ENCODE measurements at regions not wholly inside any gene's neighbourhood (a gene's known extent, or its start where the extent isn't known, plus 50 kb on each side); places are given as distances from the start of the nearest gene placed in this dataset.
A peak's percentile ranks its signal among the peaks of the same experiment; 100 is the strongest.

DNA sequence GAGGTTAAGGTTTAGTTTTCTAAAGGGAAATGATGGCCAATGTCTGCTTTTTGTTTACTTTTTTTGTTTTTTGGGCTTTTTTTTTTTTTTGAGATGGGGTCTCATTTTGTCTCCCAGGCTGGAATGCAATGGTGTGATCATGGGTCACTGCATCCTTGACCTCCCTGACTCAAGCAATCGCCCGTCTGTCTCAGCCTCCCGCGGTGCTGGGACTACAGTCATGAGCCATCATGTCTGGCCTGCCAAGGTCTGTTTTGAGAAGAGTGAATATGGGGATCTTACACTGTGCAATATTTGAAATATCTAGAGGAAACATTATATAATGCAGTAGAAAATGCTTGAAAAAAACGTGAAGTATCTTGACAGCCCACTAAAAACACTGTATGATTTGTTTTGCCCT, 162.5 kb downstream of the GASK1B start:
- no peaks in the 10 kb centered on the region for H3K36me3 ChIP-seq (ENCODE audit: insufficient read depth, low read length)
- no peak overlapping the region for H3K9ac ChIP-seq (ENCODE audit: insufficient read length)
- TF ChIP-seq POLR2AphosphoS5 (IDR thresholded peaks at IDR 0.05; ENCODE audit: borderline replicate concordance, low read depth, low read length) (no peak), EZH2 (IDR thresholded peaks at IDR 0.05) (no peak), FOXP2 (optimal IDR thresholded peaks at IDR 0.05; ENCODE audit: control extremely low read depth, extremely low read length, insufficient read depth) (no peak)
- DNase-seq (ENCODE audit: low read depth, low spot score), result no peak
- H3K4me3 ChIP-seq, result no peak overlapping the region
- H3K9me3 ChIP-seq (ENCODE audit: low read depth, low read length), result no peaks in the 10 kb centered on the region
- H3K27ac ChIP-seq, result no peak overlapping the region

DNA sequence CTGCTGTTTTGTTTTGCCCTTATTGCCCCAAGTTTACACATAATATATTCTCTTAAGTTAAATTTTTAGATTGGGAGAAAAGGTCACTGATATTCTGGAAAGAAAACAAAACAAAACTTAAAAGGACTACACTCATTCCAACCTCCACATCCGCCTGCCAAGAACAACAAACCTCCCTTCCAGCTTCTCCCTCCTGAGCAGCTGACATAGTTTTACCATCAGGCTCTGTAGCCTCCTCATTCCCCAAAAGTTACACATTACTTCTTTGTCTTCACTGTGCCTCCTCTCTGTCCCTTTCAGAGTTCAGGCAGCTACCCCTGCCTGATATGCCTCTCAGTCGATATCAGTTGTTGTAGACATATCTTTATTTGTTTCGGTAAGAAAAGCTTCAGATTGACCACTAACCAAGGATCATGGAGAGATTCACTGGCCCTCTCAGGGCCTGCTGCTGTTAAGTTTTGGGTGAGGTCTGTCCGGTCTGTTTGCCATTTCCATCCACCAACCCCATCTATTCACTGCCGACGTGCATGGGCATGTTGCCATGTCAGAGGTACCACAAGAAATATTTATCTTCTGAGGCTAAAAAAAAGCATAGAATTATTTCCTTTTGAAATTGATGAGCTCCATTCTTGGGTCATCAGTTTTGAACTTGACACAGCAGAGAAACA, 164.1 kb downstream of the GASK1B start:
- Histone ChIP-seq H3K9ac (ENCODE audit: insufficient read length) (no peak overlapping the region), H3K36me3 (ENCODE audit: insufficient read depth, low read length) (no peaks in the 10 kb centered on the region), H3K27ac (no peak overlapping the region), H3K4me3 (no peak overlapping the region), H3K9me3 (ENCODE audit: low read depth, low read length) (no peaks in the 10 kb centered on the region)
- no peak for DNase-seq (ENCODE audit: low read depth, low spot score)
- TF ChIP-seq POLR2AphosphoS5 (IDR thresholded peaks at IDR 0.05; ENCODE audit: borderline replicate concordance, low read depth, low read length) (no peak), EZH2 (IDR thresholded peaks at IDR 0.05) (no peak), FOXP2 (optimal IDR thresholded peaks at IDR 0.05; ENCODE audit: control extremely low read depth, extremely low read length, insufficient read depth) (no peak)

DNA sequence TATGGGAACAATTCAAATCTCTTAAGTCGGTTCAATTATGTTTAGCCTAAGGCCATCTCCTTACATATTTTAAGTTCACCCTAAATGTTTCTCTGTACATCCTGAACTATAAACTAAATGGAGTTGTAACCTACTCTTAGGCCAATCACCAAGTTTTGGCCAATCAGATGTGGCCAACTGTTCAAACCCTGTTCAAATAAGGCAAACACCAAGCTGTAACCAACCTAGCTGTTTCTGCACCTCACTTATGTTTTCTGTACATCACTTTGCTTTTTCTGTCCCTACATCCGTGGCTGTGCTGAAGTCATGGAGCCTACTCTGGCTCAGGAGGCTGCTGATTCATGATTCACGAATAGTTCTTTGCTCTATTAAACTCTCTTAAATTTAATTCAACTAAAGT, 165.3 kb downstream of the GASK1B start:
- TF ChIP-seq POLR2AphosphoS5 (IDR thresholded peaks at IDR 0.05; ENCODE audit: borderline replicate concordance, low read depth, low read length) (no peak), EZH2 (IDR thresholded peaks at IDR 0.05) (no peak), FOXP2 (optimal IDR thresholded peaks at IDR 0.05; ENCODE audit: control extremely low read depth, extremely low read length, insufficient read depth) (no peak)
- no peak overlapping the region for H3K9ac ChIP-seq (ENCODE audit: insufficient read length)

DNA sequence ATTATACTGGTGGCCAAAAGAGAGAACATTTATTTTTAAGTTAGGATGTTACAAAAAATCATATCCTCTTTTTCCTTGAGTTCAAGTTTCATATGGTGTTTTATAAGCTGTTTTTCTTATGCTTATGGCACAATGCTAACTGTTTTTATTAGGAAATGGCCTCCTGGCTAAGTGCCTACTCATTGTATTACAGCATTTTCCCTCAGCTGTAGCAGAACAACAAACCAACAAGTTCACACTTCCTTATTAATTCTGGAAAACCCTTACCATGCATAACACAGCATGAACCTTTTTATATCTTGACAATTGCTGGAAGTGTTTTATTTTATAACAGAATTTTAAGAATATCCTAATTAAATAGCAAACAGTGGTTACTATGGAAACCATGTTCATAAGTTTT, 165.8 kb downstream of the GASK1B start:
- DNase-seq (ENCODE audit: low read depth, low spot score), result no peak
- Histone ChIP-seq H3K9me3 (ENCODE audit: low read depth, low read length) (no peaks in the 10 kb centered on the region), H3K4me3 (no peak overlapping the region), H3K27ac (no peak overlapping the region), H3K9ac (ENCODE audit: insufficient read length) (no peak overlapping the region), H3K36me3 (ENCODE audit: insufficient read depth, low read length) (no peaks in the 10 kb centered on the region)
- TF ChIP-seq FOXP2 (optimal IDR thresholded peaks at IDR 0.05; ENCODE audit: control extremely low read depth, extremely low read length, insufficient read depth) (no peak), POLR2AphosphoS5 (IDR thresholded peaks at IDR 0.05; ENCODE audit: borderline replicate concordance, low read depth, low read length) (no peak), EZH2 (IDR thresholded peaks at IDR 0.05) (no peak)

More for the DNA sequence above, 165.3 kb downstream of the GASK1B start:
- Histone ChIP-seq H3K9me3 (ENCODE audit: low read depth, low read length) (no peaks in the 10 kb centered on the region), H3K4me3 (no peak overlapping the region), H3K27ac (no peak overlapping the region), H3K36me3 (ENCODE audit: insufficient read depth, low read length) (no peaks in the 10 kb centered on the region)
- DNase-seq (ENCODE audit: low read depth, low spot score), result no peak

DNA sequence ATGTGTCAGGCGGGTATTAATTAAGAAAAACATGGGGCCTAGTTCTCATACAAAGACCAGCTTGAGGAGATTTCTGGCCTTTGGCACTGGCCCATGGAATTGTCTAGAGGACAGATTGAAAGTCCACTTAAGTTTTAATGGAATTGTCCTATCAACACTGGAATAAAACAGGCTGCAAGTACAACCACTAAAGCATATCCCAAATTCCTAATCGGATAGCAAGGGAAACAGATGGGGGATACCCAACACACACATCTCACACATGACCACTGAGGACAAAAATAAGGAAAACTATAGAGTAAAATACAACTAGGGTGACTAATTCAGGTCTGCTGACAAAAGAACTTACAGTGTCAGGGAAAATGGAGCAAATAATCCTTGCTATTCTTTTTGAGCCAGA, 167.8 kb downstream of the GASK1B start:
- no peak for TF ChIP-seq FOXP2 (optimal IDR thresholded peaks at IDR 0.05; ENCODE audit: control extremely low read depth, extremely low read length, insufficient read depth)
- TF ChIP-seq POLR2AphosphoS5 (IDR thresholded peaks at IDR 0.05; ENCODE audit: borderline replicate concordance, low read depth, low read length), result no peak
- no peak for TF ChIP-seq EZH2 (IDR thresholded peaks at IDR 0.05)
- DNase-seq (ENCODE audit: low read depth, low spot score), result no peak
- Histone ChIP-seq H3K27ac (no peak overlapping the region), H3K36me3 (ENCODE audit: insufficient read depth, low read length) (no peaks in the 10 kb centered on the region), H3K9ac (ENCODE audit: insufficient read length) (no peak overlapping the region), H3K9me3 (ENCODE audit: low read depth, low read length) (no peaks in the 10 kb centered on the region), H3K4me3 (no peak overlapping the region)

DNA sequence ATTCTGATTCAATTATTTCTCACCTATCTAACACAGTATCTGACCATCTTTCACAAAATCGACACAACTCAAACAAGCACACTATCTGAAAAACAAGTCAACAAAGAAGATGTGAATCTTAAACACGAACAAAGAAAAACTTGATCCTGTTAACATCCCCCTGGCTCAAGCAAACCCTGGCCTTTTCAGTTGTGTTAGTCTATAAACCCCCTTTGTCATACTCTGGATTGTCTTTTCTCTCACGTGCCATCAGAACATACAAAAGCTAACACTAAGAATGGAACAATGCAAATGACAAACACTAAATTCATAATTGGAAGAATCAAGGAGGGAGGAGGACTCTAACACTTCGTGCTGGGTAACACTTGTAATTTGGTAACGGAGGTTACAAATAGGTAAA, 168.7 kb downstream of the GASK1B start:
- no peak overlapping the region for H3K4me3 ChIP-seq
- no peak overlapping the region for H3K27ac ChIP-seq
- H3K9ac ChIP-seq (ENCODE audit: insufficient read length), result no peak overlapping the region
- H3K36me3 ChIP-seq (ENCODE audit: insufficient read depth, low read length), result no peaks in the 10 kb centered on the region
- TF ChIP-seq POLR2AphosphoS5 (IDR thresholded peaks at IDR 0.05; ENCODE audit: borderline replicate concordance, low read depth, low read length), result no peak
- TF ChIP-seq FOXP2 (optimal IDR thresholded peaks at IDR 0.05; ENCODE audit: control extremely low read depth, extremely low read length, insufficient read depth), result no peak
- TF ChIP-seq EZH2 (IDR thresholded peaks at IDR 0.05), result no peak
- DNase-seq (ENCODE audit: low read depth, low spot score), result no peak
- no peaks in the 10 kb centered on the region for H3K9me3 ChIP-seq (ENCODE audit: low read depth, low read length)

DNA sequence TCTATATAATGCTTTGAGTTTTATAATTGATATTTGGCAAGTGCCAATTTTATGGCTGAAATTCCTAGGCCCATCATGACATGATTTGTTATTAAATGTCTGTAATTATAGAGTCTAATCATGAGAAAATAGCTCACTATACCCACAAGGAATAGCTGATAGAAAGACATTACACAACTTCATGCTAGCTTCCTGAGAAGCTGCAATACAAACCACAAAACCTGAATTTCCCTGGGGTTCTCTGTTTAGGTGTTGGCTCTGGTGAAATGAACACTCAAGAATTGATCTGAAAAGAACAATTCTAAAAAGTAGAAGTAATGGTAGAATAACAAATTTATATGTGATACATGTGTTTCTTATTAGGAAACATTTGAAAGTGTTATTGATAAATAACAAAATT, 169.6 kb downstream of the GASK1B start:
- Histone ChIP-seq H3K27ac (no peak overlapping the region), H3K4me3 (no peak overlapping the region), H3K36me3 (ENCODE audit: insufficient read depth, low read length) (no peaks in the 10 kb centered on the region), H3K9ac (ENCODE audit: insufficient read length) (no peak overlapping the region), H3K9me3 (ENCODE audit: low read depth, low read length) (no peaks in the 10 kb centered on the region)
- TF ChIP-seq EZH2 (IDR thresholded peaks at IDR 0.05), result no peak
- no peak for TF ChIP-seq FOXP2 (optimal IDR thresholded peaks at IDR 0.05; ENCODE audit: control extremely low read depth, extremely low read length, insufficient read depth)
- TF ChIP-seq POLR2AphosphoS5 (IDR thresholded peaks at IDR 0.05; ENCODE audit: borderline replicate concordance, low read depth, low read length), result no peak
- DNase-seq (ENCODE audit: low read depth, low spot score), result no peak

DNA sequence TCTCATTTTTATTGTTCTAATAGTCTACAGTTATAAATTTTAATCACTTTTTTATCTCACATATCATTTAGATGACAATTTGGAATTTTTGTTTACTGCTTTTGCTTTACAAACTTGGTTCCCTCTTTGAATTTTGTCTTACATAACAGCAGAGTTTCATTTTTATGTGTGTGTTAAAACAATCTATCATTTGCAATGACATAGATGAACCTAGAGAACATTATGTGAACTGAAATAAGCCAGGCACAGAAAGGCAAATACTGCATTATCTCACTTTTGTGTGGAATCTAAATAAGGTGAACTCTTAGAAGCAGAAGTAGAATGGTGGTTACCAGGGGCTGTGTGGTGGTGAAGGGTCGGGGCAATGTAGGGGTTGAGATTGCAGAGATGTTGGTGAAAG, 170.7 kb downstream of the GASK1B start:
- Histone ChIP-seq H3K9ac (ENCODE audit: insufficient read length) (peak overlapping the region; percentile 31), H3K36me3 (ENCODE audit: insufficient read depth, low read length) (no peaks in the 10 kb centered on the region), H3K4me3 (peak overlapping the region; percentile 29; the same call in 1 of the 2 replicates), H3K27ac (peak overlapping the region; percentile 78), H3K9me3 (ENCODE audit: low read depth, low read length) (no peaks in the 10 kb centered on the region)
- no peak for DNase-seq (ENCODE audit: low read depth, low spot score)
- TF ChIP-seq EZH2 (IDR thresholded peaks at IDR 0.05) (no peak), FOXP2 (optimal IDR thresholded peaks at IDR 0.05; ENCODE audit: control extremely low read depth, extremely low read length, insufficient read depth) (no peak), POLR2AphosphoS5 (IDR thresholded peaks at IDR 0.05; ENCODE audit: borderline replicate concordance, low read depth, low read length) (no peak)

DNA sequence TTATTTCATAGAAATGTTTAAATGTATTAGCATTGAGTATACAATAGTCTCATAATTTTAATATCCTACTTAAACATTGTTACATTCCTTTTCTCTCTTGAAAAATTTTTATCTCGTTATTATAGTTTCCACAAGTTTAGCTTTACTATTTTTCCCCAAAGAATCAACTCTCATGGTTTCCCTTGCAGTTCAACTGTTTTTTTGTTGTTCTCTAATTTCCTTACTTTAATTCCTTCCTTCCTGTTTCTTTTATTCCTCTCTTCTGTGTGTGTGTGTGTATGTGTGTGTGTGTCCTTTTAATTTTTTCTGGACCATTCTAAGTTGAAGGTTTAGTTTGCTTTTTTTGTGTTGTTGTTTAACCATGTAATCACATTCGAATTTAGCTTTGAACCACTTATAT, 171.1 kb downstream of the GASK1B start:
- DNase-seq (ENCODE audit: low read depth, low spot score), result no peak
- peak overlapping the region; percentile 78 for H3K27ac ChIP-seq
- peak overlapping the region; percentile 38 for H3K4me3 ChIP-seq
- H3K9ac ChIP-seq (ENCODE audit: insufficient read length), result peak overlapping the region; percentile 31
- TF ChIP-seq FOXP2 (optimal IDR thresholded peaks at IDR 0.05; ENCODE audit: control extremely low read depth, extremely low read length, insufficient read depth), result no peak
- TF ChIP-seq POLR2AphosphoS5 (IDR thresholded peaks at IDR 0.05; ENCODE audit: borderline replicate concordance, low read depth, low read length), result no peak
- no peak for TF ChIP-seq EZH2 (IDR thresholded peaks at IDR 0.05)
- no peaks in the 10 kb centered on the region for H3K9me3 ChIP-seq (ENCODE audit: low read depth, low read length)
- H3K36me3 ChIP-seq (ENCODE audit: insufficient read depth, low read length), result no peaks in the 10 kb centered on the region

Data from SK-N-MC (cell line).